OCI-LY1 (cell line): ENCODE measurements at regions not wholly inside any gene's neighbourhood (a gene's known extent, or its start where the extent isn't known, plus 50 kb on each side); places are given as distances from the start of the nearest gene placed in this dataset.

ENCODE experiments used
- H2AFZ ChIP-seq: fragments of 200-600 bp; sonication (generic), shearing (Covaris generic); 2 replicates; pipeline ENCODE4 v1.6.0; 2014; ENCODE audit warnings: antibody characterized with exemption, mild to moderate bottlenecking, low read length
- H3F3A ChIP-seq: fragments of 200-600 bp; sonication (generic), shearing (Covaris generic); 2 replicates; pipeline ENCODE4 v1.6.0; 2014; ENCODE audit warnings: mild to moderate bottlenecking, antibody characterized with exemption, low read length, moderate library complexity; ENCODE audit not compliant: insufficient read depth
- H3K27ac ChIP-seq: fragments of 200-600 bp; sonication (generic); 2 replicates; pipeline ENCODE4 v1.5.1; 2014; ENCODE audit warnings: low read length, mixed run types, mild to moderate bottlenecking, low read depth; ENCODE audit not compliant: poor library complexity, severe bottlenecking
- H3K27me3 ChIP-seq: fragments of 200-600 bp; sonication (generic); 2 replicates; pipeline ENCODE4 v1.6.0; 2014; ENCODE audit warnings: antibody characterized with exemption, mild to moderate bottlenecking, low read length, moderate library complexity; ENCODE audit not compliant: insufficient read depth
- H3K36me3 ChIP-seq: fragments of 200-600 bp; sonication (generic); 2 replicates; pipeline ENCODE4 v1.6.1; 2014; ENCODE audit warnings: mild to moderate bottlenecking, antibody characterized with exemption, low read length, moderate library complexity, mixed read lengths; ENCODE audit not compliant: insufficient read depth
- H3K4me1 ChIP-seq: fragments of 200-600 bp; sonication (generic); 2 replicates; pipeline ENCODE4 v1.5.1; 2014; ENCODE audit warnings: mild to moderate bottlenecking, low read length, moderate library complexity; ENCODE audit not compliant: insufficient read depth, severe bottlenecking
- H3K4me2 ChIP-seq: fragments of 200-600 bp; sonication (generic), shearing (Covaris generic); 2 replicates; pipeline ENCODE4 v1.6.1; 2014; ENCODE audit warnings: low read length
- H3K4me3 ChIP-seq: fragments of 200-600 bp; sonication (generic); 2 replicates; pipeline ENCODE4 v1.5.1; 2014; ENCODE audit warnings: low read length, low read depth, mild to moderate bottlenecking, mixed read lengths; ENCODE audit not compliant: poor library complexity, severe bottlenecking
- H3K79me2 ChIP-seq: fragments of 200-600 bp; shearing (Covaris generic); 2 replicates; pipeline ENCODE4 v1.6.1; 2016; ENCODE audit warnings: mixed run types, low read length, mixed read lengths; ENCODE audit not compliant: insufficient read depth
- H3K9ac ChIP-seq: fragments of 200-600 bp; sonication (generic), shearing (Covaris generic); 2 replicates; pipeline ENCODE4 v1.6.1; 2014; ENCODE audit warnings: mild to moderate bottlenecking, low read length, mixed read lengths
- H3K9me2 ChIP-seq: fragments of 200-600 bp; sonication (generic), shearing (Covaris generic); 2 replicates; pipeline ENCODE4 v1.6.1; 2014; ENCODE audit warnings: low read depth, mild to moderate bottlenecking, low read length, mixed read lengths
- H3K9me3 ChIP-seq: fragments of 200-600 bp; shearing (Covaris generic); 2 replicates; pipeline ENCODE4 v1.6.1; 2014; ENCODE audit warnings: low read length, mixed read lengths
- H4K20me1 ChIP-seq: fragments of 200-600 bp; sonication (generic), shearing (Covaris generic); 2 replicates; pipeline ENCODE4 v1.6.0; 2016; ENCODE audit warnings: mild to moderate bottlenecking, low read length; ENCODE audit not compliant: insufficient read depth
- EZH2 ChIP-seq: fragments of 200-600 bp; sonication (generic), shearing (Covaris generic); IDR thresholded peaks from 2 replicates; pipeline ENCODE4 v1.8.0; 2017; ENCODE audit warnings: borderline replicate concordance, mixed run types, mild to moderate bottlenecking, antibody characterized with exemption, low read length, moderate library complexity, mixed read lengths
- TF ChIP-seq, protein P1 (sequence below): fragments of 200-600 bp; sonication (generic), shearing (Covaris generic); IDR thresholded peaks from 2 replicates; pipeline ENCODE4 v1.5.1; 2017; ENCODE audit warnings: mild to moderate bottlenecking, antibody characterized with exemption, low read length, moderate library complexity, mixed read lengths

DNA sequence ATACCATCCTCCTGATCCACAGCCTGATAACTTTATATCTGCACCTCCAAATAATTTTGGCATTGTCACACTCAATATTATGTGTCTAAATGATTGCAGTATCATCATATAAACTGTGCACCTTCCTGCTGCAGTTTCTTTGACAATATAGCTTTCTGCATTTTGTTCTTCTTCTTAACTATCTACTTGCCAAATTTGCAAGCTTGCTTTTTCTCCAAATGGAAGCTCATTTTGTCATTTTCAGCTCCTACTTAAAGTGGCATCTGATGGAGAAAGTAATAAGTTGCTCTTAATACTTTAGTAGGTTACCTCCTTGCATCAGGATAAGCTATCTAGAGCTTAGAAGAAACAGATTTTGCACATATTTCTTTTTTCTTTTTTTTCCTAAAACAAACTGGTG lies 74.0 kb upstream of the DEFB112 start:
- Histone ChIP-seq H3K9me2 (no peaks in the 10 kb centered on the region), H3K79me2 (no peaks in the 10 kb centered on the region), H3K4me1 (no peaks in the 10 kb centered on the region), H3K9ac (no peak overlapping the region), H3K27ac (no peak overlapping the region), H3K27me3 (no peaks in the 10 kb centered on the region), H3K9me3 (no peaks in the 10 kb centered on the region), H4K20me1 (no peaks in the 10 kb centered on the region), H3K36me3 (no peaks in the 10 kb centered on the region), H3F3A (no peaks in the 10 kb centered on the region), H3K4me2 (no peak overlapping the region), H2AFZ (no peak overlapping the region), H3K4me3 (no peak overlapping the region)
- TF ChIP-seq EZH2, result no peak
- TF ChIP-seq, protein P1, sequence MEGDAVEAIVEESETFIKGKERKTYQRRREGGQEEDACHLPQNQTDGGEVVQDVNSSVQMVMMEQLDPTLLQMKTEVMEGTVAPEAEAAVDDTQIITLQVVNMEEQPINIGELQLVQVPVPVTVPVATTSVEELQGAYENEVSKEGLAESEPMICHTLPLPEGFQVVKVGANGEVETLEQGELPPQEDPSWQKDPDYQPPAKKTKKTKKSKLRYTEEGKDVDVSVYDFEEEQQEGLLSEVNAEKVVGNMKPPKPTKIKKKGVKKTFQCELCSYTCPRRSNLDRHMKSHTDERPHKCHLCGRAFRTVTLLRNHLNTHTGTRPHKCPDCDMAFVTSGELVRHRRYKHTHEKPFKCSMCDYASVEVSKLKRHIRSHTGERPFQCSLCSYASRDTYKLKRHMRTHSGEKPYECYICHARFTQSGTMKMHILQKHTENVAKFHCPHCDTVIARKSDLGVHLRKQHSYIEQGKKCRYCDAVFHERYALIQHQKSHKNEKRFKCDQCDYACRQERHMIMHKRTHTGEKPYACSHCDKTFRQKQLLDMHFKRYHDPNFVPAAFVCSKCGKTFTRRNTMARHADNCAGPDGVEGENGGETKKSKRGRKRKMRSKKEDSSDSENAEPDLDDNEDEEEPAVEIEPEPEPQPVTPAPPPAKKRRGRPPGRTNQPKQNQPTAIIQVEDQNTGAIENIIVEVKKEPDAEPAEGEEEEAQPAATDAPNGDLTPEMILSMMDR, result no peak

DNA sequence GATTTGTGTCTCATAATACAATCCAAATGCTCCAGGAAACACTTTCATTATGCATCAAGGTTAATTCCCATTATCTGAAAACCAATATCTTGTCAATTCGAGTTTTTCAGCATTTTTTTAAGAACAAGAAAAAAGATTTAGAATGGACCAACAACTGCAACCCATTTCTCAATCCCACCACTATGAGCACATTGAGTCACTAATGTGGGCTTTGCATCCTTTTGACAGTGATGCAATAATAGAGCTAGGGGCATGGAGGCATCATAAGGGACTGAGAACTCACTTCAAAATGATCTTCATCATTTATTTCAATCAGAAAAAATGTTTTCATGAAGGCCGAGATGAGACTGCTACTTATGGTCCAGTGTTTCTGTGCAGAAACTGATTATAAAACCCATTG lies 74.8 kb upstream of the DEFB112 start:
- H3K27ac ChIP-seq, result no peak overlapping the region
- no peaks in the 10 kb centered on the region for H3K9me3 ChIP-seq
- H3K4me2 ChIP-seq, result no peak overlapping the region
- no peak overlapping the region for H3K9ac ChIP-seq
- H3K79me2 ChIP-seq, result no peaks in the 10 kb centered on the region
- H3K36me3 ChIP-seq, result no peaks in the 10 kb centered on the region
- no peaks in the 10 kb centered on the region for H3K27me3 ChIP-seq
- H2AFZ ChIP-seq, result no peak overlapping the region
- no peaks in the 10 kb centered on the region for H4K20me1 ChIP-seq
- no peaks in the 10 kb centered on the region for H3F3A ChIP-seq
- H3K9me2 ChIP-seq, result no peaks in the 10 kb centered on the region
- TF ChIP-seq, protein P1, result no peak
- no peak for TF ChIP-seq EZH2
- no peak overlapping the region for H3K4me3 ChIP-seq
- H3K4me1 ChIP-seq, result no peaks in the 10 kb centered on the region

DNA sequence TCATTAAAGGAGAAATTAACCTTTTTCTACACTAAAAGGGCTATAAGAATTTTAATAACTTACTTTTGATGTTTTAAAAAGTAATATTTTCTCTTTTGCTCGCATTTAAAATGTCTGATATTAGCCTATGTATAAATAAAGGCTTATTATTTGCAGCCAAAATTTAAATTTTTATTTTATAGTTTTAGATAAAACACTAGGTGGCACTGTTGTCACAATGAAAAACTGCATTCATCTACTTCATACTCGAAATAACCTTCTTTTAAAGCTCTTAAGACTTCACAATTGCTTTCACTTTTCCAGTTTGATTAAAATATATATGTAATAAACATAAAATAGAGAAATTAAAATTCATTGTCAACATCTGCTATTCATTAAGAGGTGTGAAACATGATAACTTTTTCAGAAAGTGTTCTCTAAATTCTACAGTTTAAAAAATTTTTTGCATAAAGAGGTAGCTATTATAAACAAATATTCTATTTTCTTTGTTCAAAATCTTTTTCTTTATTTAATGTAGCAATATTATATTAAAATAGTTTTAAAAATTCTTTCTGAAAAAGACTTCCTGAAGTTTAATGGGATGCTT lies 78.8 kb upstream of the DEFB112 start:
- no peaks in the 10 kb centered on the region for H3F3A ChIP-seq
- no peak overlapping the region for H3K27ac ChIP-seq
- no peaks in the 10 kb centered on the region for H3K4me1 ChIP-seq
- no peaks in the 10 kb centered on the region for H3K9me3 ChIP-seq
- H4K20me1 ChIP-seq, result no peaks in the 10 kb centered on the region
- no peaks in the 10 kb centered on the region for H3K36me3 ChIP-seq
- H3K4me3 ChIP-seq, result no peak overlapping the region
- no peak overlapping the region for H3K4me2 ChIP-seq
- H3K79me2 ChIP-seq, result no peaks in the 10 kb centered on the region
- H3K9me2 ChIP-seq, result no peaks in the 10 kb centered on the region
- TF ChIP-seq EZH2, result no peak
- TF ChIP-seq, protein P1, result peak; percentile 27; the same call in 1 of the 2 replicates
- H3K9ac ChIP-seq, result no peak overlapping the region
- H3K27me3 ChIP-seq, result no peaks in the 10 kb centered on the region
- no peak overlapping the region for H2AFZ ChIP-seq
